H9 (cell line): ENCODE measurements at regions not wholly inside any gene's neighbourhood (a gene's known extent, or its start where the extent isn't known, plus 50 kb on each side); places are given as distances from the start of the nearest gene placed in this dataset.

ENCODE experiments used
- DNase-seq: peaks from one replicate; pipeline ENCODE4 v3.0.0-alpha.2; 2017
- H2AFZ ChIP-seq: one replicate; pipeline ENCODE4 v1.6.1; 2013; ENCODE audit warnings: mild to moderate bottlenecking, low read length, control low read depth, moderate library complexity
- H2AK5ac ChIP-seq: 2 replicates; pipeline ENCODE4 v1.6.1; 2013; ENCODE audit warnings: low read length, control low read depth, mixed read lengths; ENCODE audit not compliant: insufficient read length
- H2BK120ac ChIP-seq: one replicate; pipeline ENCODE4 v1.6.1; 2013; ENCODE audit warnings: low read depth, mild to moderate bottlenecking, low read length, control low read depth, inconsistent platforms; ENCODE audit not compliant: poor library complexity, severe bottlenecking
- H2BK12ac ChIP-seq: 2 replicates; pipeline ENCODE4 v1.6.1; 2013; ENCODE audit warnings: low read length, control low read depth, mixed read lengths, low read depth; ENCODE audit not compliant: insufficient read length
- H2BK15ac ChIP-seq: 2 replicates; pipeline ENCODE4 v1.6.1; 2013; ENCODE audit warnings: low read depth, low read length, control low read depth
- H2BK20ac ChIP-seq: one replicate; pipeline ENCODE4 v1.6.1; 2013; ENCODE audit warnings: low read depth, mild to moderate bottlenecking, low read length, control low read depth, inconsistent platforms; ENCODE audit not compliant: poor library complexity, severe bottlenecking
- H2BK5ac ChIP-seq: 2 replicates; pipeline ENCODE4 v1.6.1; 2013; ENCODE audit warnings: low read length, control low read depth, mixed read lengths; ENCODE audit not compliant: insufficient read length
- H3K14ac ChIP-seq: 2 replicates; pipeline ENCODE4 v1.6.1; 2013; ENCODE audit warnings: low read length, control low read depth; ENCODE audit not compliant: insufficient read depth
- H3K18ac ChIP-seq: 2 replicates; pipeline ENCODE4 v1.6.1; 2013; ENCODE audit warnings: low read depth, mild to moderate bottlenecking, mixed read lengths, low read length, control low read depth; ENCODE audit not compliant: insufficient read length
- H3K23ac ChIP-seq: 2 replicates; pipeline ENCODE4 v1.6.1; 2013; ENCODE audit warnings: low read length, control low read depth, mixed read lengths, low read depth; ENCODE audit not compliant: insufficient read length
- H3K23me2 ChIP-seq: 2 replicates; pipeline ENCODE4 v1.6.1; 2013; ENCODE audit warnings: low read depth, mild to moderate bottlenecking, mixed read lengths, low read length, control low read depth; ENCODE audit not compliant: insufficient read length, poor library complexity, severe bottlenecking
- H3K27ac ChIP-seq: 2 replicates; pipeline ENCODE4 v1.5.1; 2013; ENCODE audit warnings: low read length, control low read depth, mixed read lengths, low read depth; ENCODE audit not compliant: insufficient read length
- H3K27me3 ChIP-seq: 2 replicates; pipeline ENCODE4 v1.6.1; 2013; ENCODE audit warnings: low read length, control low read depth, inconsistent platforms; ENCODE audit not compliant: insufficient read depth
- H3K4ac ChIP-seq: 2 replicates; pipeline ENCODE4 v1.6.1; 2013; ENCODE audit warnings: low read depth, mild to moderate bottlenecking, control low read depth, inconsistent platforms, low read length, moderate library complexity
- H3K4me1 ChIP-seq: 2 replicates; pipeline ENCODE4 v1.6.1; 2013; ENCODE audit warnings: low read length, control low read depth, inconsistent platforms; ENCODE audit not compliant: insufficient read depth
- H3K4me2 ChIP-seq: 2 replicates; pipeline ENCODE4 v1.6.1; 2013; ENCODE audit warnings: low read length, control low read depth, mixed read lengths; ENCODE audit not compliant: insufficient read length, insufficient read depth
- H3K56ac ChIP-seq: 2 replicates; pipeline ENCODE4 v1.6.1; 2013; ENCODE audit warnings: low read depth, mild to moderate bottlenecking, mixed read lengths, low read length, control low read depth; ENCODE audit not compliant: insufficient read length
- H3K79me1 ChIP-seq: 2 replicates; pipeline ENCODE4 v1.6.1; 2013; ENCODE audit warnings: low read depth, mild to moderate bottlenecking, moderate library complexity, low read length, control low read depth, inconsistent platforms; ENCODE audit not compliant: insufficient read depth, poor library complexity, severe bottlenecking
- H3K79me2 ChIP-seq: 2 replicates; pipeline ENCODE4 v1.6.1; 2013; ENCODE audit warnings: low read length, control low read depth, inconsistent platforms; ENCODE audit not compliant: insufficient read depth
- H3K9ac ChIP-seq: 2 replicates; pipeline ENCODE4 v1.6.1; 2013; ENCODE audit warnings: low read length, control low read depth, mixed read lengths; ENCODE audit not compliant: insufficient read length; ENCODE audit errors: extremely low read depth
- H3K9me3 ChIP-seq: one replicate; pipeline ENCODE4 v1.6.1; 2013; ENCODE audit warnings: low read depth, low read length, inconsistent platforms; ENCODE audit not compliant: control insufficient read depth
- H3T11ph ChIP-seq: one replicate; pipeline ENCODE4 v1.6.1; 2013; ENCODE audit warnings: mild to moderate bottlenecking, low read length, control low read depth, inconsistent platforms
- H4K20me1 ChIP-seq: one replicate; pipeline ENCODE4 v1.6.1; 2013; ENCODE audit not compliant: control insufficient read depth, insufficient read length, insufficient read depth
- H4K5ac ChIP-seq: 2 replicates; pipeline ENCODE4 v1.6.1; 2013; ENCODE audit warnings: low read depth, mild to moderate bottlenecking, mixed read lengths, low read length, control low read depth; ENCODE audit not compliant: insufficient read length
- H4K8ac ChIP-seq: replicated peaks from 2 replicates; pipeline ENCODE4 v1.6.1; 2013; ENCODE audit warnings: low read length, control low read depth, mixed read lengths, low read depth; ENCODE audit not compliant: insufficient read length
- H4K91ac ChIP-seq: 2 replicates; pipeline ENCODE4 v1.6.1; 2013; ENCODE audit warnings: low read depth, mild to moderate bottlenecking, moderate library complexity, mixed read lengths, low read length, control low read depth; ENCODE audit not compliant: insufficient read length
- H3K27ac Mint-ChIP-seq, 3 experiments: 2 replicates in 2 of 3; 3 replicates in 1 of 3; pipeline ENCODE4 v1.8.0; 2020 to 2021; ENCODE audit warnings: mixed read lengths in 3 of 3, mild to moderate bottlenecking in 1 of 3, moderate library complexity in 1 of 3
- H3K27me3 Mint-ChIP-seq: 2 replicates; pipeline ENCODE4 v1.8.0; 2021; ENCODE audit warnings: low read depth, mild to moderate bottlenecking, moderate library complexity, mixed read lengths
- H3K36me3 Mint-ChIP-seq, 3 experiments: 2 replicates in 2 of 3; 3 replicates in 1 of 3; pipeline ENCODE4 v1.8.0; 2020 to 2021; ENCODE audit warnings: low read depth in 3 of 3, mixed read lengths in 3 of 3; ENCODE audit not compliant: insufficient read depth in 1 of 3
- H3K4me1 Mint-ChIP-seq, 2 experiments: 2 replicates each; pipeline ENCODE4 v1.8.0; 2020; ENCODE audit warnings: mixed read lengths in 2 of 2
- H3K4me3 Mint-ChIP-seq, 2 experiments: 2 replicates in 1 of 2; 3 replicates in 1 of 2; pipeline ENCODE4 v1.8.0; 2020 to 2021; ENCODE audit warnings: mild to moderate bottlenecking in 2 of 2, mixed read lengths in 2 of 2, moderate library complexity in 1 of 2
- H3K9me3 Mint-ChIP-seq, 2 experiments: 2 replicates in 1 of 2; 3 replicates in 1 of 2; pipeline ENCODE4 v1.8.0; 2020; ENCODE audit warnings: mild to moderate bottlenecking in 2 of 2, mixed read lengths in 2 of 2, moderate library complexity in 1 of 2
- WGBS: extraction: QIAGEN DNeasy Blood & Tissue Kit; methylation state at CpG from one replicate; pipeline ENCODE4 v1.1.7; 2013; ENCODE audit warnings: missing lambda C conversion rate, low lambda C conversion rate, mixed read lengths; ENCODE audit not compliant: insufficient read length; ENCODE audit errors: extremely low coverage; 5-methylcytosine and 5-hydroxymethylcytosine counted together
- TF ChIP-seq, protein P1 (sequence below): fragments of 200-600 bp; sonication (generic); conservative IDR thresholded peaks from 3 replicates; pipeline ENCODE4 v1.8.0; 2021; ENCODE audit warnings: antibody characterized with exemption, mild to moderate bottlenecking

DNA sequence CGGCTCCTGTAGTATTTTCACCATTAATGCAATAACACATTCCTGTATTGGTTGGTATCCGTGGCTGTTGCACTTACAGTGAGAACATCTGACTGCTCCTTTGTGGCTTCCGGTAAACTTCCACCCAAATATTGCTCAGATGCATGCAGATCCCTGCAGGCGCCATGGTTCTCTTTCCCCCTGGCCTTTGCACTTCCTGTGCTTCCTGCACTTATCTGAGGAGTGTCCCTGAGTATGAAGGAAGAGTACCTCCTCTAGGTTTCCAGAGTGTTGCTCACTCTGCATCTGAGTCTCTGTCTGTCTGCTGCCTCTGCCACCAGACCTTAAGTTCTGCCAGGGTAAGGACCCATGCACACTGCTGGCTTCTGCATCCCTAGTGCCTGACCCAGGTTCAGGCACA lies 117.2 kb upstream of the SLC34A2 start:
- Histone ChIP-seq H3K4me2 (no peak overlapping the region), H2BK15ac (no peak overlapping the region), H3K4ac (no peak overlapping the region), H3K18ac (no peak overlapping the region), H2BK5ac (no peak overlapping the region), H2BK12ac (no peak overlapping the region), H2AK5ac (no peak overlapping the region), H2AFZ (no peak overlapping the region), H2BK120ac (no peak overlapping the region), H4K5ac (no peak overlapping the region), H3K9me3 (no peaks in the 10 kb centered on the region), H3K23me2 (no peaks in the 10 kb centered on the region), H3K14ac (no peak overlapping the region), H4K8ac (no peak overlapping the region), H2BK20ac (no peak overlapping the region), H4K20me1 (no peaks in the 10 kb centered on the region), H3K27me3 (no peaks in the 10 kb centered on the region), H4K91ac (no peak overlapping the region), H3K23ac (no peak overlapping the region), H3K27ac (no peak overlapping the region), H3K79me1 (no peaks in the 10 kb centered on the region), H3K4me1 (no peaks in the 10 kb centered on the region), H3K56ac (no peak overlapping the region), H3K9ac (no peak overlapping the region), H3K79me2 (no peaks in the 10 kb centered on the region), H3T11ph (no peak overlapping the region)
- DNase-seq: no peak
- WGBS: no CpG with 5 or more reads among the region's 4 CpGs
- Mint-ChIP-seq H3K36me3 (no peaks in the 10 kb centered on the region), H3K27me3 (no peaks in the 10 kb centered on the region; the same call in 1 of the 2 replicates), H3K9me3 (no peaks in the 10 kb centered on the region), H3K4me1 (peaks cover 16 to 21% of the 10 kb centered on the region in 2 experiments), H3K27ac (peak overlapping the region in 1 of 3 experiments; percentile 56; a peak in 1 of 7 replicates), H3K4me3 (no peak overlapping the region)
- TF ChIP-seq, protein P1, sequence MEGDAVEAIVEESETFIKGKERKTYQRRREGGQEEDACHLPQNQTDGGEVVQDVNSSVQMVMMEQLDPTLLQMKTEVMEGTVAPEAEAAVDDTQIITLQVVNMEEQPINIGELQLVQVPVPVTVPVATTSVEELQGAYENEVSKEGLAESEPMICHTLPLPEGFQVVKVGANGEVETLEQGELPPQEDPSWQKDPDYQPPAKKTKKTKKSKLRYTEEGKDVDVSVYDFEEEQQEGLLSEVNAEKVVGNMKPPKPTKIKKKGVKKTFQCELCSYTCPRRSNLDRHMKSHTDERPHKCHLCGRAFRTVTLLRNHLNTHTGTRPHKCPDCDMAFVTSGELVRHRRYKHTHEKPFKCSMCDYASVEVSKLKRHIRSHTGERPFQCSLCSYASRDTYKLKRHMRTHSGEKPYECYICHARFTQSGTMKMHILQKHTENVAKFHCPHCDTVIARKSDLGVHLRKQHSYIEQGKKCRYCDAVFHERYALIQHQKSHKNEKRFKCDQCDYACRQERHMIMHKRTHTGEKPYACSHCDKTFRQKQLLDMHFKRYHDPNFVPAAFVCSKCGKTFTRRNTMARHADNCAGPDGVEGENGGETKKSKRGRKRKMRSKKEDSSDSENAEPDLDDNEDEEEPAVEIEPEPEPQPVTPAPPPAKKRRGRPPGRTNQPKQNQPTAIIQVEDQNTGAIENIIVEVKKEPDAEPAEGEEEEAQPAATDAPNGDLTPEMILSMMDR: no peak
